CD14-positive monocyte (primary cell): ENCODE measurements at regions not wholly inside any gene's neighbourhood (a gene's known extent, or its start where the extent isn't known, plus 50 kb on each side); places are given as distances from the start of the nearest gene placed in this dataset.

Experiments used
- DNase-seq, 3 donors: peaks; one replicate each; pipeline ENCODE4 v3.0.0-alpha.2; 2011 to 2022
- H2AFZ ChIP-seq: 2 replicates; pipeline ENCODE4 v1.6.0; 2012; ENCODE audit warnings: mild to moderate bottlenecking, low read depth, low read length, inconsistent platforms; ENCODE audit not compliant: insufficient read depth, poor library complexity, severe bottlenecking
- H3K27ac ChIP-seq, 2 donors: 1 replicate in 1 of 2; 2 replicates in 1 of 2; pipeline ENCODE4 v1.5.1; 2012 to 2013; ENCODE audit warnings: low read length in 2 of 2, control low read depth in 1 of 2, inconsistent platforms in 1 of 2, low read depth in 1 of 2, mild to moderate bottlenecking in 1 of 2
- H3K27me3 ChIP-seq, 2 donors: one replicate each; pipeline versions ENCODE4 v1.6.0 to v1.6.1; 2011 to 2013; ENCODE audit warnings: low read length in 2 of 2; ENCODE audit not compliant: control insufficient read depth in 2 of 2, insufficient read depth in 2 of 2
- H3K36me3 ChIP-seq, 2 donors: replicated peaks in 1 of 2; 1 replicate in 1 of 2; 2 replicates in 1 of 2; pipeline versions ENCODE4 v1.5.1 to v1.6.1; 2012 to 2013; ENCODE audit warnings: low read length in 2 of 2, control low read depth in 1 of 2, inconsistent platforms in 1 of 2, mild to moderate bottlenecking in 1 of 2; ENCODE audit not compliant: insufficient read depth in 2 of 2, control insufficient read depth in 1 of 2
- H3K4me1 ChIP-seq, 2 donors: 1 replicate in 1 of 2; 2 replicates in 1 of 2; pipeline versions ENCODE4 v1.5.1 to v1.6.1; 2012 to 2013; ENCODE audit warnings: low read length in 2 of 2, control low read depth in 1 of 2, inconsistent platforms in 1 of 2, mild to moderate bottlenecking in 1 of 2, moderate library complexity in 1 of 2; ENCODE audit not compliant: insufficient read depth in 2 of 2, control insufficient read depth in 1 of 2
- H3K4me2 ChIP-seq: replicated peaks from 2 replicates; pipeline ENCODE3; 2012; ENCODE audit warnings: low read length, moderate library complexity, mild to moderate bottlenecking; ENCODE audit not compliant: poor library complexity, severe bottlenecking; ENCODE audit errors: extremely low read depth
- H3K4me3 ChIP-seq, 3 experiments: fragments of 200-600 bp in 1 of 3; sonication (generic) in 1 of 3; replicated peaks in 1 of 3; 1 replicate in 2 of 3; 2 replicates in 1 of 3; pipeline ENCODE4 v1.5.1; 2011 to 2013; ENCODE audit warnings: low read length in 3 of 3, mild to moderate bottlenecking in 3 of 3, control low read depth in 2 of 3, low read depth in 2 of 3, inconsistent platforms in 1 of 3, moderate library complexity in 1 of 3
- H3K79me2 ChIP-seq: 2 replicates; pipeline ENCODE4 v1.6.0; 2012; ENCODE audit warnings: mild to moderate bottlenecking, control low read depth, inconsistent platforms, low read length, moderate library complexity; ENCODE audit not compliant: insufficient read depth
- H3K9ac ChIP-seq: 2 replicates; pipeline ENCODE4 v1.6.0; 2017; ENCODE audit warnings: low read length, mild to moderate bottlenecking; ENCODE audit not compliant: insufficient read depth, poor library complexity, severe bottlenecking
- H3K9me3 ChIP-seq, 2 donors: replicated peaks in 1 of 2; 1 replicate in 1 of 2; 2 replicates in 1 of 2; pipeline versions ENCODE4 v1.5.1 to v1.6.1; 2012 to 2013; ENCODE audit warnings: low read length in 2 of 2, control low read depth in 1 of 2; ENCODE audit not compliant: control insufficient read depth in 1 of 2, insufficient read depth in 1 of 2
- H4K20me1 ChIP-seq: 2 replicates; pipeline ENCODE4 v1.6.0; 2012; ENCODE audit warnings: mild to moderate bottlenecking, low read length, control low read depth, moderate library complexity; ENCODE audit not compliant: insufficient read depth
- H3K27ac Mint-ChIP-seq, 7 donors: one replicate each; pipeline ENCODE4 v1.8.0; 2020; ENCODE audit warnings: mild to moderate bottlenecking in 7 of 7, mixed read lengths in 7 of 7, moderate library complexity in 6 of 7, inconsistent platforms in 2 of 7
- H3K27me3 Mint-ChIP-seq, 3 donors: one replicate each; pipeline ENCODE4 v1.8.0; 2021 to 2022; ENCODE audit warnings: low read depth in 3 of 3, mild to moderate bottlenecking in 3 of 3, mixed read lengths in 3 of 3, moderate library complexity in 3 of 3, inconsistent platforms in 1 of 3
- H3K36me3 Mint-ChIP-seq, 2 donors: one replicate each; pipeline ENCODE4 v1.8.0; 2020; ENCODE audit warnings: mixed read lengths in 2 of 2, inconsistent platforms in 1 of 2, mild to moderate bottlenecking in 1 of 2
- H3K4me1 Mint-ChIP-seq: one replicate; pipeline ENCODE4 v1.8.0; 2020; ENCODE audit warnings: mild to moderate bottlenecking, mixed read lengths
- H3K4me3 Mint-ChIP-seq, 2 donors: one replicate each; pipeline ENCODE4 v1.8.0; 2020; ENCODE audit warnings: mild to moderate bottlenecking in 2 of 2, mixed read lengths in 2 of 2, moderate library complexity in 1 of 2
- H3K9me3 Mint-ChIP-seq, 7 donors: one replicate each; pipeline ENCODE4 v1.8.0; 2020 to 2022; ENCODE audit warnings: mixed read lengths in 7 of 7, mild to moderate bottlenecking in 6 of 7, moderate library complexity in 6 of 7, inconsistent platforms in 2 of 7
- CTCF ChIP-seq: fragments of 200-600 bp; IDR thresholded peaks from one replicate; pipeline ENCODE4 v1.8.0; 2022; ENCODE audit warnings: antibody characterized with exemption, mild to moderate bottlenecking
- WGBS: methylation state at CpG from one replicate; pipeline ENCODE4 v1.1.5; 2013; ENCODE audit warnings: missing lambda C conversion rate; ENCODE audit not compliant: insufficient coverage; 5-methylcytosine and 5-hydroxymethylcytosine counted together
- intact Hi-C, 2 donors: fragments of 100-400 bp; cut with micrococcal nuclease; formaldehyde crosslinking; loops; one replicate each; pipeline versions ENCODE4 v1.15.0 to v1.15.1; 2023

GRCh38 chr12:67034110-67034879, 234.9 kb upstream of the CAND1 start:
- Histone ChIP-seq H2AFZ (no peak overlapping the region), H3K9ac (no peak overlapping the region), H3K4me1 (no peaks in the 10 kb centered on the region), H3K27me3 (no peaks in the 10 kb centered on the region), H3K79me2 (no peaks in the 10 kb centered on the region), H3K9me3 (no peaks in the 10 kb centered on the region), H3K27ac (no peak overlapping the region), H4K20me1 (no peaks in the 10 kb centered on the region), H3K4me3 (no peak overlapping the region), H3K4me2 (no peak overlapping the region), H3K36me3 (no peaks in the 10 kb centered on the region)
- no peak for DNase-seq
- Mint-ChIP-seq H3K9me3 (peaks cover 0 to 3% (median 2%) of the 10 kb centered on the region in 7 donors), H3K27ac (no peak overlapping the region), H3K36me3 (no peaks in the 10 kb centered on the region), H3K4me3 (no peak overlapping the region), H3K27me3 (peaks cover 0 to 2% (median 2%) of the 10 kb centered on the region in 3 donors), H3K4me1 (no peaks in the 10 kb centered on the region)
- 86% methylated on average over 4 of the region's 7 CpGs for WGBS
- intact Hi-C loops = no loop called here
- TF ChIP-seq CTCF = no peak

DNA sequence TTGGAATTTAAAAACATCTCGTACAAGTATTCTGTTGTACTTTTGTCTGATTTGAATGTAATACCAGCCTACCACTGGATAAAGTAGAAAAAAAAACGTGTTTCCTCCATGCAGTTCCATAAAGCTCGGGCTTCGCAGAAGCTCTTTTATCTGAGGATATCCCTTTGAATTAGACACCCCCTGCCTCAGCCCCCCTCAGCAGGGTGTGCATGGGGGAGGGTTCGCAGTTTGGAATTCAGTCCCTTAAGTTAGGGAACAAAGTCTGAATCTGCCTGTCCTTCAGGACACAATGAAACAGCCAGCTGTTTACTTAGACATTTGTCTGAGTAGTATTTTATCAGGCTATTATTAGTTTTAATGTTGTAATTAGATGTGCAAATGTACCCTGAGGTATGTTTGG, 234.0 kb upstream of the CAND1 start:
- 60% methylated on average over 1 of the region's 5 CpGs for WGBS
- Histone ChIP-seq H3K4me3 (no peak overlapping the region), H3K79me2 (no peaks in the 10 kb centered on the region), H4K20me1 (no peaks in the 10 kb centered on the region), H3K4me1 (no peaks in the 10 kb centered on the region), H3K36me3 (no peaks in the 10 kb centered on the region), H3K27ac (no peak overlapping the region), H3K27me3 (no peaks in the 10 kb centered on the region), H3K4me2 (no peak overlapping the region), H2AFZ (no peak overlapping the region), H3K9me3 (no peaks in the 10 kb centered on the region), H3K9ac (no peak overlapping the region)
- intact Hi-C loops = no loop called here
- no peaks in the 10 kb centered on the region for H3K4me1 Mint-ChIP-seq
- no peak overlapping the region for H3K4me3 Mint-ChIP-seq
- DNase-seq = no peak
- TF ChIP-seq CTCF = no peak
- peaks cover 0 to 2% (median 2%) of the 10 kb centered on the region in 3 donors for H3K27me3 Mint-ChIP-seq
- peaks cover 0 to 3% (median 2%) of the 10 kb centered on the region in 7 donors for H3K9me3 Mint-ChIP-seq
- H3K27ac Mint-ChIP-seq = no peak overlapping the region
- H3K36me3 Mint-ChIP-seq = no peaks in the 10 kb centered on the region
